HCT116 (cell line): ENCODE measurements at regions not wholly inside any gene's neighbourhood (a gene's known extent, or its start where the extent isn't known, plus 50 kb on each side); places are given as distances from the start of the nearest gene placed in this dataset.

Experiments used
- ATAC-seq: fragments of 200-7000 bp; cut with Tn5 transposase; 2 replicates; pipeline ENCODE4 v1.9.1; 2020; ENCODE audit warnings: mild to moderate bottlenecking, moderate library complexity
- BruUV-seq: library from RNA; stranded (reverse); fragments of 400-500 nt; replicated peaks from 2 replicates; lab custom pipeline; 2021; lab: Mats Ljungman, UMichigan
- CTCF ChIA-PET: fragments of 300-600 bp; sonication (Branson Sonifier 250); formaldehyde crosslinking; loops from one replicate; lab custom pipeline; 2021; ENCODE audit warnings: antibody characterized with exemption; lab: Charles Lee
- POLR2A ChIA-PET: fragments of 300-600, 350-600 bp; sonication (Branson Sonifier 250); formaldehyde crosslinking; loops from one replicate; lab custom pipeline; 2021; ENCODE audit warnings: antibody characterized with exemption; lab: Charles Lee
- RAD21 ChIA-PET, 2 experiments: fragments of 300-600 bp; sonication (Branson Sonifier 250); formaldehyde crosslinking; loops; one replicate each; lab custom pipeline; 2023; ENCODE audit warnings: low total read pairs in 2 of 2; ENCODE audit not compliant: uncharacterized antibody in 2 of 2, unreplicated experiment in 2 of 2, low non-redundant PET in 1 of 2; lab: Charles Lee
- DNase-seq: peaks from one replicate; pipeline ENCODE4 v3.0.0-alpha.2; 2010; ENCODE audit warnings: low read depth, low spot score
- H2AFZ ChIP-seq: fragments of 200-600 bp; shearing (Covaris generic), sonication (generic); 2 replicates; pipeline ENCODE4 v1.6.1; 2017; ENCODE audit warnings: low read depth, mixed run types, mixed read lengths, antibody characterized with exemption, low read length; ENCODE audit not compliant: poor library complexity, severe bottlenecking
- H3K27ac ChIP-seq: 2 replicates; pipeline ENCODE4 v1.5.1; 2012; ENCODE audit warnings: low read depth, low read length
- H3K27me3 ChIP-seq: fragments of 200-600 bp; sonication (generic); 2 replicates; pipeline ENCODE4 v1.6.1; 2016; ENCODE audit warnings: mixed run types, low read length, mixed read lengths; ENCODE audit not compliant: insufficient read depth
- H3K36me3 ChIP-seq, 2 experiments: fragments of 200-500 bp in 1 of 2; fragments of 200-600 bp in 1 of 2; sonication (Bioruptor generic) in 1 of 2; sonication (generic) in 1 of 2; 2 replicates each; pipeline versions ENCODE4 v1.5.1 to v1.6.1; 2014 to 2016; ENCODE audit warnings: low read length in 2 of 2, inconsistent platforms in 1 of 2, mixed read lengths in 1 of 2, mixed run types in 1 of 2; ENCODE audit not compliant: insufficient read depth in 2 of 2, control insufficient read depth in 1 of 2
- H3K4me1 ChIP-seq, 2 experiments: fragments of 200-600 bp in 1 of 2; sonication (generic) in 1 of 2; 2 replicates each; pipeline versions ENCODE4 v1.5.1 to v1.6.1; 2012 to 2017; ENCODE audit warnings: low read length in 2 of 2, inconsistent platforms in 1 of 2, mild to moderate bottlenecking in 1 of 2, mixed read lengths in 1 of 2, mixed run types in 1 of 2, moderate library complexity in 1 of 2; ENCODE audit not compliant: insufficient read depth in 2 of 2, control insufficient read depth in 1 of 2
- H3K4me2 ChIP-seq: fragments of 200-600 bp; sonication (generic); 2 replicates; pipeline ENCODE4 v1.6.1; 2017; ENCODE audit warnings: mixed run types, low read length, mixed read lengths
- H3K4me3 ChIP-seq, 2 experiments: fragments of 200-600 bp in 1 of 2; sonication (generic) in 1 of 2; replicated peaks in 1 of 2; 2 replicates each; pipeline ENCODE4 v1.5.1; 2011 to 2016; ENCODE audit warnings: low read length in 2 of 2, control low read depth in 1 of 2, low read depth in 1 of 2, mild to moderate bottlenecking in 1 of 2, mixed read lengths in 1 of 2, mixed run types in 1 of 2
- H3K79me2 ChIP-seq: fragments of 200-600 bp; sonication (generic); 2 replicates; pipeline ENCODE4 v1.6.1; 2017; ENCODE audit warnings: mild to moderate bottlenecking, mixed run types, low read length, moderate library complexity, mixed read lengths; ENCODE audit not compliant: insufficient read depth
- H3K9ac ChIP-seq: fragments of 200-600 bp; sonication (generic); 2 replicates; pipeline ENCODE4 v1.6.1; 2016; ENCODE audit warnings: low read length, mixed read lengths
- H3K9me2 ChIP-seq: fragments of 200-600 bp; sonication (generic), shearing (Covaris generic); 2 replicates; pipeline ENCODE4 v1.6.1; 2017; ENCODE audit warnings: mixed run types, mild to moderate bottlenecking, moderate library complexity; ENCODE audit not compliant: insufficient read depth
- H3K9me3 ChIP-seq, 2 experiments: fragments of 200-500 bp in 1 of 2; fragments of 200-600 bp in 1 of 2; sonication (Bioruptor generic) in 1 of 2; sonication (generic) in 1 of 2; 2 replicates each; pipeline ENCODE4 v1.6.1; 2014 to 2017; ENCODE audit warnings: low read length in 2 of 2, mixed read lengths in 2 of 2, inconsistent platforms in 1 of 2, low read depth in 1 of 2, mild to moderate bottlenecking in 1 of 2, mixed run types in 1 of 2, moderate library complexity in 1 of 2; ENCODE audit not compliant: control insufficient read depth in 1 of 2, insufficient read depth in 1 of 2
- H4K20me1 ChIP-seq: fragments of 200-600 bp; sonication (generic), shearing (Covaris generic); 2 replicates; pipeline ENCODE4 v1.6.1; 2017; ENCODE audit warnings: mixed run types, mild to moderate bottlenecking, moderate library complexity; ENCODE audit not compliant: insufficient read depth
- CTCF ChIP-seq, 3 experiments: fragments of 200-600 bp in 1 of 3; sonication (generic) in 1 of 3; IDR thresholded peaks in 2 of 3; conservative IDR thresholded peaks in 1 of 3; 2 replicates each; pipeline ENCODE4 v1.5.1; 2012 to 2017; ENCODE audit warnings: low read depth in 2 of 3, low read length in 2 of 3, antibody characterized with exemption in 1 of 3, borderline replicate concordance in 1 of 3, control low read depth in 1 of 3, mild to moderate bottlenecking in 1 of 3, mixed read lengths in 1 of 3, mixed run types in 1 of 3, moderate library complexity in 1 of 3; ENCODE audit not compliant: insufficient read depth in 1 of 3
- ELF1 ChIP-seq: IDR thresholded peaks from 2 replicates; pipeline ENCODE4 v1.6.1; 2012; ENCODE audit warnings: low read depth, borderline replicate concordance
- intact Hi-C: fragments of 100-400 bp; cut with micrococcal nuclease; formaldehyde crosslinking; loops from 2 replicates; pipeline ENCODE4 v1.10.0; 2022

DNA sequence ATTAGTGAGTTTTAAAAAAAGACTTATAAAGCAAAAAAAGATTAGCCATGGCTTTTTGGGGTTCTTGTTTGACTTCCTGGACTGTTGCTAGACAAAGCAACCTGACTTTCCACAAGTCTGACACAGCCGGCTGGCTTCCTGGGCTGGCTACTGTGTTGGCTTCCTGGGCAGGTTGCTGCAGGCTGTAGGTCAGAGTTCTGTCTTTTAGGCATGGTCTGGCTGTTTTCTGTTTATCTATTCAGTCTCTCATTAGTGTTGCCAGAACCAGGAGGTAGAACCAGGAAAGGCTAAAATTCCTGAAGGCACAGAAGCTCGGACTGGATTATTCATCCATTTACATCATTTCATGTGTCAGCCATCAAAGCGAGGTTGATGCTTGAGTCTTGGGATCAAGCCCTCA, 88.6 kb upstream of the SLC35F3 start:
- no peak overlapping the region for H2AFZ ChIP-seq
- H3K4me1 ChIP-seq = no peaks in the 10 kb centered on the region
- H3K27me3 ChIP-seq = no peaks in the 10 kb centered on the region
- TF ChIP-seq ELF1 = no peak
- CTCF ChIA-PET = no interaction called here
- POLR2A ChIA-PET = no interaction called here
- DNase-seq (no peak), ATAC-seq (no peak)
- H3K36me3 ChIP-seq = no peaks in the 10 kb centered on the region
- intact Hi-C loops = no loop called here
- no peak overlapping the region for H3K27ac ChIP-seq
- H3K9me3 ChIP-seq = no peaks in the 10 kb centered on the region
- H3K9me2 ChIP-seq = no peaks in the 10 kb centered on the region
- no peak overlapping the region for H3K4me2 ChIP-seq
- no peaks in the 10 kb centered on the region for H4K20me1 ChIP-seq
- RAD21 ChIA-PET = no interaction called here
- no TSS peak for BruUV-seq
- no peaks in the 10 kb centered on the region for H3K79me2 ChIP-seq
- H3K4me3 ChIP-seq = no peak overlapping the region
- H3K9ac ChIP-seq = no peak overlapping the region

GRCh38 chr1:233816348-233816747, 88.1 kb upstream of the SLC35F3 start:
- H3K4me2 ChIP-seq = no peak overlapping the region
- no peak overlapping the region for H3K4me3 ChIP-seq
- DNase-seq = no peak
- no TSS peak for BruUV-seq
- intact Hi-C loops = no loop called here
- no peaks in the 10 kb centered on the region for H3K9me3 ChIP-seq
- no peaks in the 10 kb centered on the region for H4K20me1 ChIP-seq
- ChIA-PET RAD21 (no interaction called here), POLR2A (no interaction called here), CTCF (no interaction called here)
- no peaks in the 10 kb centered on the region for H3K79me2 ChIP-seq
- no peaks in the 10 kb centered on the region for H3K4me1 ChIP-seq
- no peak for TF ChIP-seq CTCF (IDR thresholded peaks at IDR 0.05 in 2 of 3, conservative IDR thresholded peaks at IDR 0.05 in 1 of 3; ENCODE audit: borderline replicate concordance in 1 of 3, insufficient read depth in 1 of 3, low read depth in 2 of 3, low read length in 2 of 3)
- H3K27ac ChIP-seq = no peak overlapping the region
- H3K9ac ChIP-seq = no peak overlapping the region
- ATAC-seq = no peak
- no peak overlapping the region for H2AFZ ChIP-seq
- no peaks in the 10 kb centered on the region for H3K27me3 ChIP-seq
- H3K9me2 ChIP-seq = no peaks in the 10 kb centered on the region
- H3K36me3 ChIP-seq = no peaks in the 10 kb centered on the region
